ENCODE measurements at regions not wholly inside any gene's neighbourhood (a gene's known extent, or its start where the extent isn't known, plus 50 kb on each side); places are given as distances from the start of the nearest gene placed in this dataset.

- FAIRE-seq (no peak), DNase-seq (ENCODE audit: insufficient read length, low spot score) (no peak)
- TF ChIP-seq CTCF (IDR thresholded peaks at IDR 0.05; ENCODE audit: insufficient read depth, missing control alignments) = no peak
Observed at GRCh38 chr2:217195658-217196446, 336.0 kb upstream of the TNP1 start.

- FAIRE-seq = no peak
- TF ChIP-seq CTCF (IDR thresholded peaks at IDR 0.05; ENCODE audit: insufficient read depth, missing control alignments) = no peak
Observed at GRCh38 chr2:217195016-217195415, 335.2 kb upstream of the TNP1 start.

GRCh38 chr2:217193431-217194340 is 333.8 kb upstream of the TNP1 start:
- FAIRE-seq = no peak
- DNase-seq (ENCODE audit: insufficient read length, low spot score) = no peak
- no peak for TF ChIP-seq CTCF (IDR thresholded peaks at IDR 0.05; ENCODE audit: insufficient read depth, missing control alignments)

More at GRCh38 chr2:217195016-217195415, 335.2 kb upstream of the TNP1 start:
- no peak for DNase-seq (ENCODE audit: insufficient read length, low spot score)

- no peak for FAIRE-seq
- TF ChIP-seq CTCF (IDR thresholded peaks at IDR 0.05; ENCODE audit: insufficient read depth, missing control alignments) = no peak
Observed at GRCh38 chr2:217192366-217192765, 332.5 kb upstream of the TNP1 start.

GRCh38 chr2:217189747-217190146 is 329.9 kb upstream of the TNP1 start:
- DNase-seq (ENCODE audit: insufficient read length, low spot score) (no peak), FAIRE-seq (no peak)

More at GRCh38 chr2:217192366-217192765, 332.5 kb upstream of the TNP1 start:
- DNase-seq (ENCODE audit: insufficient read length, low spot score) = no peak

GRCh38 chr2:217189131-217189530 is 329.3 kb upstream of the TNP1 start:
- DNase-seq (ENCODE audit: insufficient read length, low spot score) (no peak), FAIRE-seq (no peak)
- no peak for TF ChIP-seq CTCF (IDR thresholded peaks at IDR 0.05; ENCODE audit: insufficient read depth, missing control alignments)

More at GRCh38 chr2:217189747-217190146, 329.9 kb upstream of the TNP1 start:
- TF ChIP-seq CTCF (IDR thresholded peaks at IDR 0.05; ENCODE audit: insufficient read depth, missing control alignments) = no peak
